ENCODE measurements at regions not wholly inside any gene's neighbourhood (a gene's known extent, or its start where the extent isn't known, plus 50 kb on each side); places are given as distances from the start of the nearest gene placed in this dataset.

GRCh38 chr2:11042841-11043240, 112.4 kb upstream of the SLC66A3 start:
- H3K36me3 ChIP-seq (replicated peaks in 1 of 2) = no peaks in the 10 kb centered on the region
- H3K9me3 ChIP-seq (replicated peaks in 1 of 3) = no peaks in the 10 kb centered on the region
- TF ChIP-seq, protein P1, sequence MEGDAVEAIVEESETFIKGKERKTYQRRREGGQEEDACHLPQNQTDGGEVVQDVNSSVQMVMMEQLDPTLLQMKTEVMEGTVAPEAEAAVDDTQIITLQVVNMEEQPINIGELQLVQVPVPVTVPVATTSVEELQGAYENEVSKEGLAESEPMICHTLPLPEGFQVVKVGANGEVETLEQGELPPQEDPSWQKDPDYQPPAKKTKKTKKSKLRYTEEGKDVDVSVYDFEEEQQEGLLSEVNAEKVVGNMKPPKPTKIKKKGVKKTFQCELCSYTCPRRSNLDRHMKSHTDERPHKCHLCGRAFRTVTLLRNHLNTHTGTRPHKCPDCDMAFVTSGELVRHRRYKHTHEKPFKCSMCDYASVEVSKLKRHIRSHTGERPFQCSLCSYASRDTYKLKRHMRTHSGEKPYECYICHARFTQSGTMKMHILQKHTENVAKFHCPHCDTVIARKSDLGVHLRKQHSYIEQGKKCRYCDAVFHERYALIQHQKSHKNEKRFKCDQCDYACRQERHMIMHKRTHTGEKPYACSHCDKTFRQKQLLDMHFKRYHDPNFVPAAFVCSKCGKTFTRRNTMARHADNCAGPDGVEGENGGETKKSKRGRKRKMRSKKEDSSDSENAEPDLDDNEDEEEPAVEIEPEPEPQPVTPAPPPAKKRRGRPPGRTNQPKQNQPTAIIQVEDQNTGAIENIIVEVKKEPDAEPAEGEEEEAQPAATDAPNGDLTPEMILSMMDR (IDR thresholded peaks at IDR 0.05) = no peak
- no peak for TF ChIP-seq POLR2A (IDR thresholded peaks at IDR 0.05)
- no peaks in the 10 kb centered on the region for H3K4me1 ChIP-seq (replicated peaks in 1 of 2)
- H3K27ac ChIP-seq = no peak overlapping the region
- no peak for DNase-seq
- whole genome bisulfite sequencing, 4 donors = 71 to 82% (median 77%) methylated on average over 8 of the region's 8 CpGs
- H3K4me3 ChIP-seq = no peak overlapping the region
- H3K27me3 ChIP-seq = peaks cover 3% of the 10 kb centered on the region
- intact Hi-C loops (cut with DNase I) = no loop called here

- H3K36me3 ChIP-seq (replicated peaks in 1 of 2) = no peaks in the 10 kb centered on the region
- 55 to 73% (median 68%) methylated on average over 2 of the region's 2 CpGs for WGBS, 4 donors
- H3K9me3 ChIP-seq (replicated peaks in 1 of 3) = no peaks in the 10 kb centered on the region
- intact Hi-C loops (cut with DNase I) = no loop called here
- no peak overlapping the region for H3K4me3 ChIP-seq
- no peak for DNase-seq
- no peak overlapping the region for H3K27ac ChIP-seq
- H3K4me1 ChIP-seq (replicated peaks in 1 of 2) = no peaks in the 10 kb centered on the region
- peaks cover 3% of the 10 kb centered on the region for H3K27me3 ChIP-seq
- TF ChIP-seq, protein P1 (IDR thresholded peaks at IDR 0.05) = no peak
- TF ChIP-seq POLR2A (IDR thresholded peaks at IDR 0.05) = no peak
These were observed 112.0 kb upstream of the SLC66A3 start for GRCh38 chr2:11043245-11043644.

GRCh38 chr2:11044201-11044600, 111.1 kb upstream of the SLC66A3 start:
- H3K36me3 ChIP-seq (replicated peaks in 1 of 2) = no peaks in the 10 kb centered on the region
- H3K27me3 ChIP-seq = peaks cover 3% of the 10 kb centered on the region
- intact Hi-C loops (cut with DNase I) = no loop called here
- no peak for DNase-seq
- H3K9me3 ChIP-seq (replicated peaks in 1 of 3) = no peaks in the 10 kb centered on the region
- 77 to 100% (median 86%) methylated on average over 6 of the region's 6 CpGs for WGBS, 4 donors
- H3K4me1 ChIP-seq (replicated peaks in 1 of 2) = no peaks in the 10 kb centered on the region
- no peak overlapping the region for H3K27ac ChIP-seq
- H3K4me3 ChIP-seq = no peak overlapping the region
- TF ChIP-seq, protein P1 (IDR thresholded peaks at IDR 0.05) = no peak
- no peak for TF ChIP-seq POLR2A (IDR thresholded peaks at IDR 0.05)

GRCh38 chr2:11045294-11045693, 110.0 kb upstream of the SLC66A3 start:
- no peaks in the 10 kb centered on the region for H3K36me3 ChIP-seq (replicated peaks in 1 of 2)
- H3K27me3 ChIP-seq = peaks cover 3% of the 10 kb centered on the region
- no peaks in the 10 kb centered on the region for H3K4me1 ChIP-seq (replicated peaks in 1 of 2)
- WGBS, 4 donors = 91 to 96% (median 92%) methylated on average over 7 of the region's 7 CpGs
- H3K4me3 ChIP-seq = no peak overlapping the region
- no peak for DNase-seq
- intact Hi-C loops (cut with DNase I) = no loop called here
- no peak overlapping the region for H3K27ac ChIP-seq
- no peaks in the 10 kb centered on the region for H3K9me3 ChIP-seq (replicated peaks in 1 of 3)
- TF ChIP-seq POLR2A (IDR thresholded peaks at IDR 0.05) = no peak
- TF ChIP-seq, protein P1 (IDR thresholded peaks at IDR 0.05) = no peak

Data from adrenal gland (tissue), 9 donors.